ENCODE measurements at regions not wholly inside any gene's neighbourhood (a gene's known extent, or its start where the extent isn't known, plus 50 kb on each side); places are given as distances from the start of the nearest gene placed in this dataset.
A peak's percentile ranks its signal among the peaks of the same experiment; 100 is the strongest.

DNA sequence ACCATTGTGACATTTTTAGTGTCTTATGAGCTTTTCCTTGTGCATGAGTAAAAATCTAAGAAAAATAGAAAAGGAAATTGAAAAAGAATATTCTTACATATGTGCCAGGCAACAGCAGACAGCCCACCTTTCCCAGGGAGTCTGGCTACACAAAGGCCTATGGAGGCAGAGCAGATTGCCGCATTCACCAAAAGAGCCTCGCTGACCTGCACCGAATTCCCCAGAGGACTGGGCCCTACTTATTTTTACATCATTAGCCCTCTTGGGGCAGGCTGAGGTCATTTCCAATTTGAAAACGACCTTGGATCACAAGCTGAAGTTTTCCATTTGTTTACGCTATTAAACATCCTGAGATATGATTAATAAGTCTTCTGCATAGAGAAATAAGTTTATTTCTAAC is 66.2 kb upstream of the WDR41 start:
- H2BK120ac ChIP-seq (ENCODE audit: low read depth, low read length, poor library complexity, severe bottlenecking): no peak overlapping the region
- H3K36me3 Mint-ChIP-seq (ENCODE audit: insufficient read depth in 1 of 3, low read depth in 3 of 3): no peaks in the 10 kb centered on the region

More for the DNA sequence above, 66.2 kb upstream of the WDR41 start:
- no peak overlapping the region for H3K27ac ChIP-seq (ENCODE audit: insufficient read length, low read depth, low read length)
- no peaks in the 10 kb centered on the region for H3K4me1 ChIP-seq (ENCODE audit: insufficient read depth, low read length)
- no peaks in the 10 kb centered on the region for H3K79me2 ChIP-seq (ENCODE audit: insufficient read depth, low read length)
- TF ChIP-seq, protein P1, sequence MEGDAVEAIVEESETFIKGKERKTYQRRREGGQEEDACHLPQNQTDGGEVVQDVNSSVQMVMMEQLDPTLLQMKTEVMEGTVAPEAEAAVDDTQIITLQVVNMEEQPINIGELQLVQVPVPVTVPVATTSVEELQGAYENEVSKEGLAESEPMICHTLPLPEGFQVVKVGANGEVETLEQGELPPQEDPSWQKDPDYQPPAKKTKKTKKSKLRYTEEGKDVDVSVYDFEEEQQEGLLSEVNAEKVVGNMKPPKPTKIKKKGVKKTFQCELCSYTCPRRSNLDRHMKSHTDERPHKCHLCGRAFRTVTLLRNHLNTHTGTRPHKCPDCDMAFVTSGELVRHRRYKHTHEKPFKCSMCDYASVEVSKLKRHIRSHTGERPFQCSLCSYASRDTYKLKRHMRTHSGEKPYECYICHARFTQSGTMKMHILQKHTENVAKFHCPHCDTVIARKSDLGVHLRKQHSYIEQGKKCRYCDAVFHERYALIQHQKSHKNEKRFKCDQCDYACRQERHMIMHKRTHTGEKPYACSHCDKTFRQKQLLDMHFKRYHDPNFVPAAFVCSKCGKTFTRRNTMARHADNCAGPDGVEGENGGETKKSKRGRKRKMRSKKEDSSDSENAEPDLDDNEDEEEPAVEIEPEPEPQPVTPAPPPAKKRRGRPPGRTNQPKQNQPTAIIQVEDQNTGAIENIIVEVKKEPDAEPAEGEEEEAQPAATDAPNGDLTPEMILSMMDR (conservative IDR thresholded peaks at IDR 0.05): no peak; the same call in 2 of the 3 replicates
- H3K79me1 ChIP-seq (ENCODE audit: insufficient read depth, low read depth, low read length, poor library complexity, severe bottlenecking): no peaks in the 10 kb centered on the region
- H4K5ac ChIP-seq (ENCODE audit: insufficient read length, low read depth, low read length): no peak overlapping the region
- no peak overlapping the region for H3K4me2 ChIP-seq (ENCODE audit: insufficient read depth, insufficient read length, low read length)
- no peak overlapping the region for H2BK20ac ChIP-seq (ENCODE audit: low read depth, low read length, poor library complexity, severe bottlenecking)
- H4K8ac ChIP-seq (replicated peaks; ENCODE audit: insufficient read length, low read depth, low read length): no peak overlapping the region
- H3K56ac ChIP-seq (ENCODE audit: insufficient read length, low read depth, low read length): no peak overlapping the region
- no peak overlapping the region for H3K23ac ChIP-seq (ENCODE audit: insufficient read length, low read depth, low read length)
- peak; percentile 45 for DNase-seq
- no peak overlapping the region for H2BK15ac ChIP-seq (ENCODE audit: low read depth, low read length)
- Mint-ChIP-seq H3K4me3 (no peak overlapping the region), H3K9me3 (no peaks in the 10 kb centered on the region), H3K27ac (no peak overlapping the region), H3K27me3 (ENCODE audit: low read depth) (peaks cover 2% of the 10 kb centered on the region), H3K4me1 (no peaks in the 10 kb centered on the region)
- no peak overlapping the region for H2BK5ac ChIP-seq (ENCODE audit: insufficient read length, low read length)
- no peak overlapping the region for H4K91ac ChIP-seq (ENCODE audit: insufficient read length, low read depth, low read length)
- no peak overlapping the region for H3K14ac ChIP-seq (ENCODE audit: insufficient read depth, low read length)
- H3K4ac ChIP-seq (ENCODE audit: low read depth, low read length): no peak overlapping the region
- H3K9ac ChIP-seq (ENCODE audit: extremely low read depth, insufficient read length, low read length): no peak overlapping the region
- H4K20me1 ChIP-seq (ENCODE audit: control insufficient read depth, insufficient read depth, insufficient read length): no peaks in the 10 kb centered on the region
- no peak overlapping the region for H2AK5ac ChIP-seq (ENCODE audit: insufficient read length, low read length)
- H3K23me2 ChIP-seq (ENCODE audit: insufficient read length, low read depth, low read length, poor library complexity, severe bottlenecking): no peaks in the 10 kb centered on the region
- no peak overlapping the region for H2AFZ ChIP-seq (ENCODE audit: low read length)
- H2BK12ac ChIP-seq (ENCODE audit: insufficient read length, low read depth, low read length): no peak overlapping the region
- H3T11ph ChIP-seq (ENCODE audit: low read length): no peak overlapping the region
- WGBS (ENCODE audit: extremely low coverage, insufficient read length, low lambda C conversion rate): no CpG with 5 or more reads among the region's 5 CpGs
- H3K18ac ChIP-seq (ENCODE audit: insufficient read length, low read depth, low read length): no peak overlapping the region
- H3K9me3 ChIP-seq (ENCODE audit: control insufficient read depth, low read depth, low read length): no peaks in the 10 kb centered on the region
- no peaks in the 10 kb centered on the region for H3K27me3 ChIP-seq (ENCODE audit: insufficient read depth, low read length)

Data from H9 (cell line).